SK-N-SH treated with all-trans-retinoic acid at 6 μM for 48 hours (cell line): ENCODE measurements at regions not wholly inside any gene's neighbourhood (a gene's known extent, or its start where the extent isn't known, plus 50 kb on each side); places are given as distances from the start of the nearest gene placed in this dataset.

Source experiments
- ATAC-seq: fragments of 200-7000 bp; cut with Tn5 transposase; 3 replicates; pipeline ENCODE4 v1.9.1; 2020; ENCODE audit warnings: mild to moderate bottlenecking, moderate library complexity
- ARNTL ChIP-seq: fragments of 450-650 bp; formaldehyde crosslinking; IDR thresholded peaks from 2 replicates; pipeline ENCODE4 v1.5.0; 2020; ENCODE audit warnings: low read depth, mild to moderate bottlenecking, moderate library complexity, borderline replicate concordance
- BACH2 ChIP-seq: fragments of 250-450 bp; sonication (Bioruptor Pico); IDR thresholded peaks from 2 replicates; pipeline ENCODE4 v1.9.0; 2021; ENCODE audit warnings: mild to moderate bottlenecking, borderline replicate concordance
- CREB5 ChIP-seq: fragments of 250-450 bp; sonication (Bioruptor Pico); IDR thresholded peaks from 2 replicates; pipeline ENCODE4 v1.5.1; 2020; ENCODE audit warnings: low read depth, mild to moderate bottlenecking, moderate library complexity
- CSDC2 ChIP-seq: fragments of 250-450 bp; sonication (Bioruptor Pico); IDR thresholded peaks from 2 replicates; pipeline ENCODE4 v1.5.0; 2020; ENCODE audit warnings: mild to moderate bottlenecking, moderate library complexity
- CSRNP3 ChIP-seq: fragments of 250-450 bp; sonication (Bioruptor Pico); IDR thresholded peaks from 2 replicates; pipeline ENCODE4 v1.5.1; 2021; ENCODE audit warnings: mild to moderate bottlenecking, moderate library complexity
- ESRRG ChIP-seq: fragments of 250-450 bp; sonication (Bioruptor Pico); IDR thresholded peaks from 2 replicates; pipeline ENCODE4 v1.6.1; 2021; ENCODE audit warnings: mild to moderate bottlenecking
- GLIS3 ChIP-seq: fragments of 250-450 bp; sonication (Bioruptor Pico); IDR thresholded peaks from 2 replicates; pipeline ENCODE4 v1.5.0; 2020; ENCODE audit warnings: mild to moderate bottlenecking, moderate library complexity
- ISL1 ChIP-seq: fragments of 250-450 bp; sonication (Bioruptor Pico); IDR thresholded peaks from 2 replicates; pipeline ENCODE4 v2.1.2; 2022; ENCODE audit warnings: mild to moderate bottlenecking, moderate library complexity
- OSR1 ChIP-seq: fragments of 250-450 bp; sonication (Bioruptor Pico); IDR thresholded peaks from 2 replicates; pipeline ENCODE4 v1.8.0; 2022; ENCODE audit warnings: moderate library complexity, mild to moderate bottlenecking, inconsistent platforms
- PATZ1 ChIP-seq: fragments of 250-450 bp; sonication (Bioruptor Pico); IDR thresholded peaks from 2 replicates; pipeline ENCODE4 v1.8.0; 2020; ENCODE audit warnings: mild to moderate bottlenecking, moderate library complexity, borderline replicate concordance
- POU6F1 ChIP-seq: fragments of 250-450 bp; sonication (Bioruptor Pico); IDR thresholded peaks from 2 replicates; pipeline ENCODE4 v1.8.0; 2021; ENCODE audit warnings: low read depth, mild to moderate bottlenecking, moderate library complexity, borderline replicate concordance
- PPARA ChIP-seq: fragments of 250-450 bp; sonication (Bioruptor Pico); IDR thresholded peaks from 2 replicates; pipeline ENCODE4 v1.5.0; 2020; ENCODE audit warnings: mild to moderate bottlenecking, borderline replicate concordance
- RARB ChIP-seq: fragments of 250-450 bp; sonication (Bioruptor Pico); IDR thresholded peaks from 2 replicates; pipeline ENCODE4 v1.8.0; 2021; ENCODE audit warnings: mild to moderate bottlenecking, moderate library complexity
- SNAI2 ChIP-seq: fragments of 250-450 bp; sonication (Bioruptor Pico); IDR thresholded peaks from 2 replicates; pipeline ENCODE4 v1.5.0; 2020; ENCODE audit warnings: mild to moderate bottlenecking, moderate library complexity
- TCF4 ChIP-seq: fragments of 250-450 bp; sonication (Bioruptor Pico); IDR thresholded peaks from 2 replicates; pipeline ENCODE4 v1.8.0; 2021; ENCODE audit warnings: mild to moderate bottlenecking, moderate library complexity, borderline replicate concordance
- TOX ChIP-seq: fragments of 250-450 bp; sonication (Bioruptor Pico); IDR thresholded peaks from 2 replicates; pipeline ENCODE4 v1.8.0; 2021; ENCODE audit warnings: mild to moderate bottlenecking, moderate library complexity, borderline replicate concordance
- TSHZ2 ChIP-seq: fragments of 250-450 bp; sonication (Bioruptor Pico); IDR thresholded peaks from 2 replicates; pipeline ENCODE4 v1.5.0; 2020; ENCODE audit warnings: mild to moderate bottlenecking, moderate library complexity
- ZC3H10 ChIP-seq: fragments of 250-450 bp; sonication (Bioruptor Pico); IDR thresholded peaks from 2 replicates; pipeline ENCODE4 v1.5.1; 2021; ENCODE audit warnings: mild to moderate bottlenecking, moderate library complexity
- ZFP3 ChIP-seq: fragments of 250-450 bp; sonication (Bioruptor Pico); IDR thresholded peaks from 2 replicates; pipeline ENCODE4 v1.5.0; 2020; ENCODE audit warnings: mild to moderate bottlenecking, moderate library complexity
- ZFP30 ChIP-seq: fragments of 450-650 bp; formaldehyde crosslinking; IDR thresholded peaks from 2 replicates; pipeline ENCODE4 v1.5.0; 2022; ENCODE audit warnings: mild to moderate bottlenecking, moderate library complexity
- ZNF565 ChIP-seq: fragments of 450-650 bp; formaldehyde crosslinking; conservative IDR thresholded peaks from 2 replicates; pipeline ENCODE4 v1.5.0; 2020; ENCODE audit warnings: low read depth, mild to moderate bottlenecking, moderate library complexity
- ZNF70 ChIP-seq: fragments of 450-650 bp; formaldehyde crosslinking; IDR thresholded peaks from 2 replicates; pipeline ENCODE4 v1.5.0; 2020; ENCODE audit warnings: mild to moderate bottlenecking, moderate library complexity
- ZNF8 ChIP-seq: fragments of 450-650 bp; formaldehyde crosslinking; IDR thresholded peaks from 2 replicates; pipeline ENCODE4 v1.5.0; 2020; ENCODE audit warnings: mild to moderate bottlenecking, moderate library complexity

GRCh38 chr20:3328501-3328900, 79.0 kb downstream of the DNAAF9 start:
- no peak for TF ChIP-seq ZFP3
- TF ChIP-seq ZNF70 (CRISPR knock-in tag), result no peak
- no peak for TF ChIP-seq OSR1
- no peak for TF ChIP-seq ISL1
- TF ChIP-seq SNAI2 (CRISPR knock-in tag), result no peak
- TF ChIP-seq ZNF8 (CRISPR knock-in tag), result no peak
- TF ChIP-seq TCF4 (CRISPR knock-in tag), result no peak
- no peak for TF ChIP-seq CREB5 (CRISPR knock-in tag)
- no peak for TF ChIP-seq ARNTL (CRISPR knock-in tag)
- no peak for TF ChIP-seq PPARA
- TF ChIP-seq TOX (CRISPR knock-in tag), result no peak
- TF ChIP-seq ZC3H10 (CRISPR knock-in tag), result no peak
- no peak for TF ChIP-seq ZNF565 (CRISPR knock-in tag)
- no peak for TF ChIP-seq TSHZ2 (CRISPR knock-in tag)
- TF ChIP-seq ZFP30 (CRISPR knock-in tag), result no peak
- TF ChIP-seq, all 23 proteins: peak for 0
- ATAC-seq, result no peak

GRCh38 chr20:3326779-3327521, 80.5 kb downstream of the DNAAF9 start:
- ATAC-seq, result no peak
- TF ChIP-seq TOX (CRISPR knock-in tag) (no peak), GLIS3 (CRISPR knock-in tag) (no peak), ZC3H10 (CRISPR knock-in tag) (no peak), CSRNP3 (no peak), ZNF8 (CRISPR knock-in tag) (no peak), RARB (CRISPR knock-in tag) (no peak), ZFP3 (no peak), ISL1 (no peak), ZFP30 (CRISPR knock-in tag) (no peak), BACH2 (no peak), SNAI2 (CRISPR knock-in tag) (no peak)

- ATAC-seq, result no peak
- no peak for TF ChIP-seq PPARA
- TF ChIP-seq TCF4 (CRISPR knock-in tag), result no peak
- TF ChIP-seq POU6F1 (CRISPR knock-in tag), result no peak
- TF ChIP-seq BACH2, result no peak
- no peak for TF ChIP-seq ZNF565 (CRISPR knock-in tag)
- no peak for TF ChIP-seq ZNF70 (CRISPR knock-in tag)
- no peak for TF ChIP-seq TSHZ2 (CRISPR knock-in tag)
- no peak for TF ChIP-seq OSR1
- no peak for TF ChIP-seq CSDC2 (CRISPR knock-in tag)
- no peak for TF ChIP-seq ZNF8 (CRISPR knock-in tag)
- TF ChIP-seq GLIS3 (CRISPR knock-in tag), result no peak
- no peak for TF ChIP-seq ARNTL (CRISPR knock-in tag)
- no peak for TF ChIP-seq ESRRG (CRISPR knock-in tag)
- no peak for TF ChIP-seq ISL1
- no peak for TF ChIP-seq PATZ1
- no peak for TF ChIP-seq CREB5 (CRISPR knock-in tag)
- TF ChIP-seq, all 23 proteins: peak for 0
These were observed 81.6 kb downstream of the DNAAF9 start for GRCh38 chr20:3325864-3326263.
